Right lobe of liver (tissue), 6 donors: ENCODE measurements at regions not wholly inside any gene's neighbourhood (a gene's known extent, or its start where the extent isn't known, plus 50 kb on each side); places are given as distances from the start of the nearest gene placed in this dataset.
"Not testable (repeated sequence)": the region's sequence is repeated elsewhere in the genome, so short reads cannot be mapped to it uniquely, and the experiment has no call there.

ENCODE experiments used
- ATAC-seq, 4 donors: fragments of 200-7000 bp; cut with Tn5 transposase; one replicate each; pipeline ENCODE4 v1.9.1; 2020; ENCODE audit warnings: mild to moderate bottlenecking in 4 of 4, moderate library complexity in 4 of 4
- DNase-seq, 3 donors: peaks; one replicate each; pipeline ENCODE4 v3.0.0-alpha.2; 2020
- H3K27ac ChIP-seq, 3 donors: fragments of 200-600 bp; one replicate each; pipeline ENCODE4 v1.8.0; 2022
- H3K27me3 ChIP-seq, 2 donors: fragments of 200-600 bp; one replicate each; pipeline ENCODE4 v1.8.0; 2022
- H3K36me3 ChIP-seq, 4 donors: fragments of 200-600 bp; sonication (generic) in 1 of 4; one replicate each; pipeline versions ENCODE4 v1.5.1 to v1.8.0; 2017 to 2022; ENCODE audit warnings: control low read depth in 1 of 4
- H3K4me1 ChIP-seq, 4 donors: fragments of 200-600 bp; sonication (generic) in 1 of 4; one replicate each; pipeline versions ENCODE4 v1.5.1 to v1.8.0; 2017 to 2022; ENCODE audit warnings: control low read depth in 1 of 4
- H3K4me3 ChIP-seq, 3 donors: fragments of 200-600 bp; one replicate each; pipeline ENCODE4 v1.8.0; 2022
- H3K9me3 ChIP-seq, 4 donors: fragments of 200-600 bp; sonication (generic) in 1 of 4; one replicate each; pipeline versions ENCODE4 v1.5.1 to v1.8.0; 2017 to 2022; ENCODE audit warnings: control low read depth in 1 of 4
- POLR2A ChIP-seq: fragments of 450-650 bp; IDR thresholded peaks from one replicate; pipeline ENCODE4 v1.6.1; 2017; ENCODE audit warnings: antibody characterized with exemption, mild to moderate bottlenecking
- WGBS: methylation state at CpG from one replicate; pipeline ENCODE4 v1.1.6; 2018; ENCODE audit warnings: low coverage, low lambda C conversion rate; ENCODE audit not compliant: insufficient coverage; ENCODE audit errors: missing lambda C conversion rate; 5-methylcytosine and 5-hydroxymethylcytosine counted together
- intact Hi-C, 2 donors: fragments of 100-400 bp; cut with DNase I; formaldehyde crosslinking; loops; one replicate each; pipeline versions ENCODE4 v1.11.2 to v1.14.1; 2022
- TF ChIP-seq, protein P1 (sequence below), 4 donors: fragments of 200-600 bp in 3 of 4; fragments of 450-650 bp in 1 of 4; IDR thresholded peaks; one replicate each; pipeline versions ENCODE4 v1.5.1 to v1.8.0; 2016 to 2022; ENCODE audit warnings: antibody characterized with exemption in 4 of 4, mild to moderate bottlenecking in 2 of 4
- donor health status: DM: no; HTN: yes; CAD: no.
- donor health status: DM: no; HTN: no; CAD: no.
- donor health status: DM: no; HTN: no; CAD: no.
- donor health status: DM: no; HTN: yes; CAD: no.
- donor health status: DM: no; HTN: yes; CAD: no.

DNA sequence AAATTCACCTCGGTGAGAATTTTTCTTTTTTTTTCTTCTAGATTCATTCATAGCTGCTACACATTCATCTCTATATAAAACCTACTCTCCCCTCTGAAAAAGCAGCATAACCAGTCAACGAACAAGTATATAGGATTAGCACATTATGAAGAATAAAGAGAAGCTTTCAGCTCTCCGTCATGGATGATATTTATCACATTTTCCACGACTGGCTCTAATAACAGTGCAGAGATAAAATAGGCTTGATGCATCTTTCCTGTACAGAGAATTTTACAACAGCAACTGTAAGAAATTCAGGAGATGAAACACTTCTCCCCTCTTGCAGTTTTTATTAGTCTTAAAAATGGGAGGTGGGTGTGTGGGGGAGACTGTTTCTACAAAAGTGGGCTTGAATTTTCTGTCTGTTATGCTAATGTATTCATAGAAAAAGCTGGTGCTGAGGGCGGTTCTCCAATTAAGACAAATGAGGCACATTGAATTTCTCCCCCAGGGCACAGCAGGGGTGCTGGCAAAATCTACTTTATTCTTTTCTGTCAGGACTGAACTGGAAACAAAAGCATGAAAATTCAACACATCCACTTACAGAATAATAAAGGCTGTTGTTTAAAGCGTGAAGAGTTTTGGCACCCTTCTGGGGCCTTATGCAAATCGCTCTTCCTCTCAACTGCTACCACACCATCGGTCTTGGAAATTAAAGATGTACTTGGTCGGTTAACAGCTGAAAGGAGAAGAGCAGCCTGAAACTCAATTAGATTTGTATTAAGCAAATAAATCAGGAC lies 233.9 kb upstream of the ZNF608 start:
- Histone ChIP-seq H3K4me3 (no peak overlapping the region), H3K36me3 (no peaks in the 10 kb centered on the region), H3K9me3 (no peaks in the 10 kb centered on the region), H3K27ac (no peak overlapping the region), H3K4me1 (peaks cover 0 to 6% (median 0%) of the 10 kb centered on the region in 4 donors), H3K27me3 (no peaks in the 10 kb centered on the region)
- TF ChIP-seq, protein P1, sequence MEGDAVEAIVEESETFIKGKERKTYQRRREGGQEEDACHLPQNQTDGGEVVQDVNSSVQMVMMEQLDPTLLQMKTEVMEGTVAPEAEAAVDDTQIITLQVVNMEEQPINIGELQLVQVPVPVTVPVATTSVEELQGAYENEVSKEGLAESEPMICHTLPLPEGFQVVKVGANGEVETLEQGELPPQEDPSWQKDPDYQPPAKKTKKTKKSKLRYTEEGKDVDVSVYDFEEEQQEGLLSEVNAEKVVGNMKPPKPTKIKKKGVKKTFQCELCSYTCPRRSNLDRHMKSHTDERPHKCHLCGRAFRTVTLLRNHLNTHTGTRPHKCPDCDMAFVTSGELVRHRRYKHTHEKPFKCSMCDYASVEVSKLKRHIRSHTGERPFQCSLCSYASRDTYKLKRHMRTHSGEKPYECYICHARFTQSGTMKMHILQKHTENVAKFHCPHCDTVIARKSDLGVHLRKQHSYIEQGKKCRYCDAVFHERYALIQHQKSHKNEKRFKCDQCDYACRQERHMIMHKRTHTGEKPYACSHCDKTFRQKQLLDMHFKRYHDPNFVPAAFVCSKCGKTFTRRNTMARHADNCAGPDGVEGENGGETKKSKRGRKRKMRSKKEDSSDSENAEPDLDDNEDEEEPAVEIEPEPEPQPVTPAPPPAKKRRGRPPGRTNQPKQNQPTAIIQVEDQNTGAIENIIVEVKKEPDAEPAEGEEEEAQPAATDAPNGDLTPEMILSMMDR (IDR thresholded peaks at IDR 0.05), result no peak
- TF ChIP-seq POLR2A, result no peak
- DNase-seq (no peak), ATAC-seq (no peak)
- intact Hi-C loops, result no loop called here
- 63% methylated on average over 9 of the region's 9 CpGs for WGBS

DNA sequence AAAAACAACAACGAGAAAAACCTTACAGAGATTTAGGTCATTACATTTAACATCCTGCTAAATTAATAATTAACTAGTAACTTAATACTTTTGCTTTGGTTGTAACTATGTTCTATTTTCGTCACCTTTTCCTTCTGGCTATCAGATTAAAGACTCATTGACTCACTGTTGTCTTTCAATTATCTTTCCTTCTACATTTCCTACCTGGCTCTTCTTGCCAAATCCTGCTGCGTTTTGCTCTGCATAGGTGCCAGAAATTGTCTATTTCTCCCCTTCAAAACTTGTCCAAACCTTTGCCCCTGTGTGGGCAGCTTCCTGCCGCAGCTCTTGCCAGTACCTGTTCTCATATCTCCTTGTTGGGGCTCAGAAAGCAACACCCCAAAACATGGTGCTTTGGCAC lies 235.5 kb upstream of the ZNF608 start:
- ATAC-seq, result peak in 3 of 4 donors; percentile 16 to 79 (median 60)
- Histone ChIP-seq H3K4me3 (no peak overlapping the region), H3K9me3 (no peaks in the 10 kb centered on the region), H3K27me3 (no peaks in the 10 kb centered on the region), H3K36me3 (no peaks in the 10 kb centered on the region), H3K27ac (no peak overlapping the region), H3K4me1 (peaks cover 0 to 6% (median 0%) of the 10 kb centered on the region in 4 donors)
- intact Hi-C loops, result no loop called here
- 24% methylated on average over 4 of the region's 4 CpGs for WGBS
- TF ChIP-seq, protein P1 (IDR thresholded peaks at IDR 0.05), result no peak
- no peak for TF ChIP-seq POLR2A
- DNase-seq, result no peak

DNA sequence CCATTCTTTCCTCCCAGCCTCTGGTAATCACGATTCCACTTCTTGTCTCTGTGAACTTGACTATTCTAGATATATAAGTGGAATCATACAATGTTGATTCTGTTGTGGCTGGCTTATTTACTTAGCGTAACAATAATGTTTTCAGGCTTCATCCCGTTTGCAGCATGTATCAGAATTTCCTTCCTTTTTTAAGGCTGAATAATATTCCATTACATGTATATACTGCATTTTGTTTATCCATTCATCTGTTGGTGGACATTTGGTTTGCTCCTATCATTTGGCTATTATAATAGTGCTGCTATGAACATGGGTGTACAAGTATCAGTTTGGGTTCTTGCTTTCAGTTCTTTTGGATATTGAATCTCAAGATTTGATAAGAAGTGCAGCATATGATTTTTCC lies 239.7 kb upstream of the ZNF608 start:
- no peak for TF ChIP-seq POLR2A
- Histone ChIP-seq H3K9me3 (no peaks in the 10 kb centered on the region), H3K4me3 (no peak overlapping the region), H3K4me1 (peaks cover 0 to 6% (median 0%) of the 10 kb centered on the region in 4 donors), H3K36me3 (no peaks in the 10 kb centered on the region), H3K27ac (no peak overlapping the region), H3K27me3 (no peaks in the 10 kb centered on the region)
- 48% methylated on average over 3 of the region's 3 CpGs for WGBS
- ATAC-seq (no peak), DNase-seq (no peak)
- intact Hi-C loops, result no loop called here

DNA sequence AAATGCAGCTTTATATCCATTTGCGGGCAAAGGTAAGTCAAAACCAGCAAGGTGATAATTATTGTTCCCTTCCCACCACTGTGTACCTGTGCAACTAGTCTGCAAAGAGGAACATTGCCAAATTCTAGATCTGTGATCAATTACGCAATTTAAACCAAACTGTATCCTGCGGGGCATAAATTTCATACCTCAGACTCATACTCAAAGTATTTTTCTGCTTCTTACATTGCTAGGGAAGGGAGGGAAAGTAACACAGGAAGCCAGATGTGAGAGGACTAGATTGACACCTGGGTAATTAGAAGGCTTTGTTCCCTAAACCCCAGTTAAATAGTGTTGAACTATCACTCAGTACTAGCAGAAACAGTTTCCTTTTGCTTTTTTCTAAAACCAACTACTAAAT lies 240.2 kb upstream of the ZNF608 start:
- no peak for DNase-seq
- Histone ChIP-seq H3K36me3 (no peaks in the 10 kb centered on the region), H3K27me3 (no peaks in the 10 kb centered on the region), H3K9me3 (no peaks in the 10 kb centered on the region), H3K4me1 (peaks cover 0 to 6% (median 0%) of the 10 kb centered on the region in 4 donors), H3K27ac (no peak overlapping the region), H3K4me3 (no peak overlapping the region)
- TF ChIP-seq POLR2A, result no peak
- TF ChIP-seq, protein P1 (IDR thresholded peaks at IDR 0.05), result no peak
- intact Hi-C loops, result no loop called here
- ATAC-seq, result peak; percentile 26 to 69 (median 42)
- 19% methylated on average over 3 of the region's 3 CpGs for whole genome bisulfite sequencing

DNA sequence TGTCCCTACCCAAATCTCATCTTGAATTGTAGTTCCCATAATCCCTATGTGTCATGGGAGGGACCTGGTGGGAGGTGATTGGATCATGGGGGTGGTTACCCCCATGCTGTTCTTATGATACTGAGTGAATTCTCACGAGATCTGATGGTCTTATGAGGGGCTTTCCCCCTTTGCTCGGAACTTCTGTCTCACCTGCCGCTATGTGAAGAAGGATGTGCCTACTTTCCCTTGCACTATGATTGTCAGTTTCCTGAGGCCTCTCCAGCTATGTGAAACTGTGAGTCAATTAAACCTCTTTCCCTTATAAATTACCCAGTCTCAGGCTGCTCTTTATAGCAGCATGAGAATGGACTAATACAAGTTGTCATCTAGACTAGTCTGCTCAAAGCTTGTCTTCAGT lies 241.3 kb upstream of the ZNF608 start:
- H3K27me3 ChIP-seq, H3K27ac ChIP-seq, ATAC-seq, H3K36me3 ChIP-seq, DNase-seq, H3K9me3 ChIP-seq, H3K4me1 ChIP-seq, intact Hi-C loops, H3K4me3 ChIP-seq: not testable (repeated sequence)
- WGBS, result 46% methylated on average over 2 of the region's 3 CpGs
